COLO668 (cell line): ENCODE measurements at regions not wholly inside any gene's neighbourhood (a gene's known extent, or its start where the extent isn't known, plus 50 kb on each side); places are given as distances from the start of the nearest gene placed in this dataset.
"Not testable (repeated sequence)": the region's sequence is repeated elsewhere in the genome, so short reads cannot be mapped to it uniquely, and the experiment has no call there.

Source experiments
- DNase-seq: peaks from one replicate; lab custom pipeline; 2025; ENCODE audit not compliant: unreplicated experiment; lab: John Stamatoyannopoulos, UW

GRCh38 chr3:124628863-124629262 is 101.4 kb upstream of the UMPS start:
- DNase-seq: no peak

DNA sequence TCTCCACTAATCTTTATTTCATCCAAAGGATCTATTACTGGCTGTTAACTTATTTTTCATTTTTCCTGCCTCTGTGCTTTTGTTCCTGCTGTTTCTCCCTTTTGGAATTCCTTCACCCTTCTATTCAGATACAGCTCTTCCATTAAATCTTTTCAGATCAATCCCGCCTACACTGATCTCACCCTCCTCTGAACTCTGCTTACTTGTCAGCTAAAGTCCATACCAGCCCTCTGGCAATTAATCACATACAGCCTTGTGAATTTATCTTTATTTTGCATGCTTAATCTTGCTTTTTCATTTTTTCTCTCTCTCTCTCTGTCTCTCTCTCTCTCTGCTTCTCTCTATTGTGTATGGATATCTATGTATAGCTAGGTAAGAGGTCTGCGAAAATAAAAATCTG is 100.8 kb upstream of the UMPS start:
- DNase-seq: no peak

- no peak for DNase-seq
Observed at GRCh38 chr3:124630960-124631359, 99.3 kb upstream of the UMPS start.

DNA sequence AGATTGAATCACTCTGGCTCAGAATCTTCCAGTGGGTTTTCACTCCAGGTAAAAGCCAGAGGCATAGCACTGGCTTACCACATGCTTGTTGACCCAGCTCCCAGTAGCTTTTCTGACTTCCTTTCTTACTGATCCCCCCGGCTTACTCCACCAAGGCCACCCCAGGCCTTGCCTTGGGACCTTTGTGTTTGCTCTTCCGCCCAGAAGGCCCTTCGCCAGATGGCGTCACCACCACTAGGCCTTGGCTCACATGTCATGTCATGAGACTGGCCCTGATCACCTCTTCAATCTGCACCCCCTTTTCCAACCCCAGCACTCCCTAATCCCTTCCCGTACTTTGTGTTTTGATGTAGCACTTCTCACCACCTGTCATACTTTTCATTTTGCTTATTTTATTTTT is 98.5 kb upstream of the UMPS start:
- no peak for DNase-seq

- DNase-seq: no peak
Observed at GRCh38 chr3:124632566-124633140, 97.6 kb upstream of the UMPS start.

DNA sequence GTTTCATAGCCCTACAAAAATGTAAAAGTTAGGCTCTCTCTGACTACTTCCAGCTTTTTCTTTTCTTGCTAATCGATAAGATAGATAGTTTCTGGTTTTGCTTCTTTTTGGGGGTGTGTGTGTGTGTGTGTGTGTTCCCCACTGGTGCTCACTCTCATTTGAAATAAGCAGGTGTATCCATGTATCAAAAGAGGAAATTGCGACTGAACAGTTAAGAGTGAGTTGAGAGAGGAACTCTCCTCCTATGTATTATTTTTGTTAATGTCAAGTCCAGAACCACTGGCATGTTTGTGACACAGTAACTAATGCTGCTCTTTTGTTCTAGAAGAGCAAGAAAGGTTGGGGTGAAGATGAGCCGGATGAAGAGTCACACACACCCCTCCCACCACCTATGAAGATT is 96.7 kb upstream of the UMPS start:
- no peak for DNase-seq

DNA sequence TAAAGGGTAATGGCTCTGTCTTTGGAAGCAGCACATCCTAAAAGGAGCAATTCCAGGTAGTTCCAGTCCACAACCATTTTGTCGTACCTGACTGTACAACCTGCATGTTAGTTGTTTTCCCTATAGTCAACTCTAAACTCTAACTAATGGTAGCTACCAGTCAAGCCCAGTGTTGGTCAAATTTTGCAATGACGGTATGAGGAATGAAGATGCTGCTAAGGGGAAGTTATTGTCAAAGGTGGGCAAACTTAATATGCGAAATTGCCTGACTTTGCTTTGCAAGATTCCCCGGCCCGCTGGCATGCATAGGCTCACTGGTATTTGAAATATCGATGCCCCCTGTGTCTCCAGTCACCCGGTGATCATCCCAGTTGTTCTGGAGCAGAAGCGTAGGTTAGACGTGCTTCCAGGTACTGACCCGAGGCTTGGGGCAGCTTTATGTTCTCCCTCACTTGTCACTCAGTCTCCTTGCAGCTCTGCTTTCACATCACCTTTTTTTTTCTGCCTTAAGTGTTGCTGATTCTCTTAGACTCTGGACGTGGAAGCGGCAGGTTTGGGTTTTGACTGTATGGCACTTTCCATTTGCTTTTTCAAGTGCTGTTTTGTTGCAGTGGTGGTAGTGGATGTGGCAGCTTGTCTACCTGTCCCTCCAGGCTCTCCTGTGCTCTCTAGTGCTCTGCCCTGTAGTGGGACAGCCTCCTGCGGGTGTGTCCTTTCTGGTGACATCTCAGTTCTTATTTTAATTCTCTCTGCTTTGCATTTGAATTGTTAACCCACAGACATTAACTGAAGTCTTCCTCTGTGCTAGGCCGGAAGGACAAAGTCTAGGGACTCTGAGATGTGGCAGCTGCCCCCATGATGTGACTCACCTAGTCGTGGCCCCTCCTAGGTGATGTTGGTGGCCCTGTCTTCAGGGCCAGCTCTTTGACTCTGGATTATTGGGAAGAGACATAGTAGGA is 95.8 kb upstream of the UMPS start:
- peak; percentile 8 for DNase-seq

- DNase-seq: no peak
Observed at GRCh38 chr3:124635169-124635539, 95.1 kb upstream of the UMPS start.

GRCh38 chr3:124636101-124636862 is 94.0 kb upstream of the UMPS start:
- DNase-seq: no peak

- no peak for DNase-seq
Observed at GRCh38 chr3:124636863-124637296, 93.4 kb upstream of the UMPS start.

- DNase-seq: no peak
Observed at GRCh38 chr3:124639406-124640237, 90.6 kb upstream of the UMPS start.

DNA sequence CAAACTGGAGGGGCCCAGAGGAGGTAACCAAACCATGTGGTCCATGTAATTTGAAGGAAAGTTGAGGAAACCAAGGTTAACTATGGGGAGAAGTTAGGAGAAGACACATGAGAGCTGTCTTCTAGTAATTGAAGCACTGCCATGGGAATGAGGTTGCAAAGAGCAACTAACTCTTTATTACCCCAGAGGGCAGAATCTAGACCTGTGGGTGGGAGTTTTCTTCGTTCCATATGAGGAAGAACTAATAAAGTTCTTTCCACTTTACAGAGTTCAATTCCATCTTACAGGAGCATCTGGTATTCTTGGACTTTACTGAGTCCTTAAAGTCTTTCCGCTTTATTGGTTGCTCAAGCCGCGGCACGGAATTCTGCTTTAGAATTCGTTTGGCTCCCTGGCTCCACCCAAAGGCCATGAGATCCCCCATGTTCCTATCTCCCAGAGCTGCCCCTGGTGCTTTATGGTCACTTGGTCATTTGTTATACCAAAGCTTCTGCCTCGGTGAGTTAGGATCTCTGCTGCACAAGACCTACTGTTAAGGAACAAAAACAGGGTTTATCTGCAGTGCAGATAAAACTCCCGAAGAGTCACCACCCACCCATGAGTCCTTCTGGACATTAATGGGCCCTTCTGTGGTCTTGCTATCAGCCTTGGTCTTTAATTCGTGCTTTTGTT is 89.5 kb upstream of the UMPS start:
- no peak for DNase-seq

DNA sequence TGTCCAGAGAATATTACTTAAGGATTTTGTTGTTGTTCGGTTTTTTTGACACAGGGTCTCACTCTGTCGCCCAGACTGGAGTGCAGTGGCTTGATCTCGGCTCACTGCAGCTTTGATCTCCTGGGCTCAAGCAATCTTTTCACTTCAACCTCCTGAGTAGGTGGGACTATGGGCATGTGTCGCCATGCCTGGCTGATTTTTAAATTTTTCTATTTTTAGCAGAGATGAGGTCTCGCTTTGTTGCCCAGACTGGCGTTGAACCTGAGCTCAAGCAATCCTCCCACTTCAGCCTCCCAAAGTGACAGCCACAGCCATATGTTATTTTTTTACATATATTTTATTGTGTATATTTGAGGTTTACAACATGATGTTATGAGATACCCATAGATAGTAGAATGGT is 86.8 kb upstream of the UMPS start:
- no peak for DNase-seq

- DNase-seq: not testable (repeated sequence)
Observed at GRCh38 chr3:124646186-124646585, 84.1 kb upstream of the UMPS start.

DNA sequence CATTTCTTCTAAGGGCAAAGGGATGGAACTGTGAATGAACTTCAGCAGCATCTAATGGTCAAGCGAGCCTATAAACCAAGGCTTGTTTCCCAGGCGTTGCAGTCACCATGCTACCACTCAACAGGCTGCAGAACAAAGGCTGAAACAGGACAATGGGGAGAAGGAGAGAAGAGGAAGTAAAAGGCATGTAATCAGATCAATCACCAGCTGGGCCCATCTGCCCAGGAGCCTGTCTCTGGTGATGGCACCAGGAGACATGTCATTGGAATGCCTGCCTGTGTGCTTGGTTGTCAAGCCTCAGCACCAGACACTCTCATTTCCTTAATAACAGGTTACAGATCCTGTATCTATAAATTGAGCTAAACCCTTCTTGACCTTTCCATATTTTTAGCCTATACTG is 81.7 kb upstream of the UMPS start:
- no peak for DNase-seq

DNA sequence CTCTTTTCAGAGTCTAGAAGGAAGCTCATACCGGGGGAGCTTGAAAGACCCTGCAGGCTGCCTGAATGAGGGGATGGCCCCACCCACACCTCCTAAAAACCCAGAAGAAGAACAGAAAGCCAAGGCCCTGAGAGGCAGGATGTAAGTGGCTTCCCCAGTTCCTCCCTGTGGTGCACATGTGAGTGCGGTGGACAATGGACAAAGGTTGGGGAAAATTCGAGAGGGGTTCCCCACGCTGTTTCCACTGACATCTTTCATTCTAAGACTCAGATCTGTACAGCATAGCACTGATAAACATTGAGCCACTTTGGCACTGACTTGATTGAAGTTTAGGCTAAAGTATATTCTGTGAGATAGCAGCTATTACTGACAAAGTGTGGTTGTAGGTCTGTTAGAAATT is 79.5 kb upstream of the UMPS start:
- DNase-seq: no peak

GRCh38 chr3:124651416-124651815 is 78.8 kb upstream of the UMPS start:
- not testable (repeated sequence) for DNase-seq

DNA sequence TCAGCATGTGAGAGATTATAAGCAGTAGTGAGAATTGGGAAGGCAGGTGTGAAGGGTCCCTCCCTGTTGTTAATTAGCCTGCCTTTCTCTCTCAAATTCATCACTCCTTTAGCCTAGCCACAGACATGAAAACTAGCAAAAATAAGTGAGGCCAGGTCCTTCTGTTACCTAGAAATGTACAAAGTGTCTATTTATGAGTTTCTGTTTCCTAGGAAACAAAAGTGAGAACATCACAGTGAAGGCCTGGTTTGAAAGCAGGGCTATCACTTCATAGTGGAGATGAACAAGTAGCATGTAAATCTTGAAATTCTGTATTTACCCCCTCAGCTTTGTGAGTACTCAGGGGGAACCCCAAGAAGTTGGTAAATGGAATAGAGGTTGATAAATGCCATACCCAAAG is 78.2 kb upstream of the UMPS start:
- no peak for DNase-seq

- DNase-seq: no peak
Observed at GRCh38 chr3:124653071-124653796, 77.0 kb upstream of the UMPS start.
